ENCODE measurements at regions not wholly inside any gene's neighbourhood (a gene's known extent, or its start where the extent isn't known, plus 50 kb on each side); places are given as distances from the start of the nearest gene placed in this dataset.

- TF ChIP-seq CTCF (IDR thresholded peaks at IDR 0.05) (no peak), POLR2A (IDR thresholded peaks at IDR 0.05) (no peak), POLR2AphosphoS5 (IDR thresholded peaks at IDR 0.05) (no peak)
Measured at GRCh38 chrX:46202733-46203514, 342.3 kb downstream of the ZNF674 start.
